ENCODE measurements at regions not wholly inside any gene's neighbourhood (a gene's known extent, or its start where the extent isn't known, plus 50 kb on each side); places are given as distances from the start of the nearest gene placed in this dataset.
"Not testable (repeated sequence)": the region's sequence is repeated elsewhere in the genome, so short reads cannot be mapped to it uniquely, and the experiment has no call there.

GRCh38 chr18:56487801-56488200 lies 150.6 kb downstream of the TXNL1 start:
- DNase-seq: no peak

- no peak for DNase-seq
Measured at GRCh38 chr18:56483386-56483785, 155.0 kb downstream of the TXNL1 start.

GRCh38 chr18:56482813-56483212 lies 155.6 kb downstream of the TXNL1 start:
- DNase-seq: not testable (repeated sequence)

- DNase-seq: no peak
Measured at GRCh38 chr18:56481751-56482150, 156.6 kb downstream of the TXNL1 start.

- DNase-seq: no peak
Measured at GRCh38 chr18:56479841-56480240, 158.6 kb downstream of the TXNL1 start.

GRCh38 chr18:56475250-56475649 lies 163.1 kb downstream of the TXNL1 start:
- no peak for DNase-seq

GRCh38 chr18:56473400-56474024 lies 164.9 kb downstream of the TXNL1 start:
- no peak for DNase-seq

GRCh38 chr18:56470406-56471351 lies 167.7 kb downstream of the TXNL1 start:
- no peak for DNase-seq

- DNase-seq: no peak
Measured at GRCh38 chr18:56469582-56469981, 168.8 kb downstream of the TXNL1 start.

GRCh38 chr18:56468396-56468795 lies 170.0 kb downstream of the TXNL1 start:
- DNase-seq: no peak

GRCh38 chr18:56462276-56462675 lies 176.1 kb downstream of the TXNL1 start:
- no peak for DNase-seq

- DNase-seq: no peak
Measured at GRCh38 chr18:56461151-56461550, 177.2 kb downstream of the TXNL1 start.

- DNase-seq: no peak
Measured at GRCh38 chr18:56460581-56460980, 177.8 kb downstream of the TXNL1 start.

- no peak for DNase-seq
Measured at GRCh38 chr18:56458770-56459712, 179.4 kb downstream of the TXNL1 start.

- DNase-seq: no peak
Measured at GRCh38 chr18:56455874-56456273, 182.5 kb downstream of the TXNL1 start.

GRCh38 chr18:56455141-56455540 lies 183.3 kb downstream of the TXNL1 start:
- no peak for DNase-seq

- DNase-seq: no peak
Measured at GRCh38 chr18:56453631-56454030, 184.8 kb downstream of the TXNL1 start.

- no peak for DNase-seq
Measured at GRCh38 chr18:56451188-56451587, 187.2 kb downstream of the TXNL1 start.

- DNase-seq: no peak
Measured at GRCh38 chr18:56448751-56449150, 189.6 kb downstream of the TXNL1 start.

GRCh38 chr18:56445422-56445821 lies 193.0 kb downstream of the TXNL1 start:
- DNase-seq: no peak

- no peak for DNase-seq
Measured at GRCh38 chr18:56444201-56444600, 194.2 kb downstream of the TXNL1 start.

- DNase-seq: no peak
Measured at GRCh38 chr18:56443166-56443907, 195.1 kb downstream of the TXNL1 start.
